Duodenal mucosa (tissue), 2 donors: ENCODE measurements at regions not wholly inside any gene's neighbourhood (a gene's known extent, or its start where the extent isn't known, plus 50 kb on each side); places are given as distances from the start of the nearest gene placed in this dataset.
"Not testable (repeated sequence)": the region's sequence is repeated elsewhere in the genome, so short reads cannot be mapped to it uniquely, and the experiment has no call there.

Experiments
- H3K27ac ChIP-seq: one replicate; pipeline ENCODE4 v1.7.0; 2013; ENCODE audit warnings: low read depth, low read length
- H3K27me3 ChIP-seq, 2 donors: one replicate each; pipeline ENCODE4 v1.7.0; 2013; ENCODE audit warnings: low read length in 2 of 2, control low read depth in 1 of 2; ENCODE audit not compliant: insufficient read depth in 2 of 2, control insufficient read depth in 1 of 2
- H3K36me3 ChIP-seq, 2 donors: one replicate each; pipeline ENCODE4 v1.7.0; 2013; ENCODE audit warnings: low read length in 2 of 2, control low read depth in 1 of 2; ENCODE audit not compliant: insufficient read depth in 2 of 2, control insufficient read depth in 1 of 2
- H3K4me1 ChIP-seq, 2 donors: one replicate each; pipeline ENCODE4 v1.7.0; 2013; ENCODE audit warnings: low read length in 2 of 2, control low read depth in 1 of 2; ENCODE audit not compliant: insufficient read depth in 2 of 2, control insufficient read depth in 1 of 2
- H3K4me3 ChIP-seq, 2 donors: one replicate each; pipeline ENCODE4 v1.7.0; 2013; ENCODE audit warnings: low read length in 2 of 2, low read depth in 1 of 2
- H3K9ac ChIP-seq, 2 donors: one replicate each; pipeline ENCODE4 v1.7.0; 2013; ENCODE audit warnings: low read length in 2 of 2, low read depth in 1 of 2
- H3K9me3 ChIP-seq, 2 donors: one replicate each; pipeline ENCODE4 v1.7.0; 2013; ENCODE audit warnings: low read length in 2 of 2, control low read depth in 1 of 2; ENCODE audit not compliant: control insufficient read depth in 1 of 2

DNA sequence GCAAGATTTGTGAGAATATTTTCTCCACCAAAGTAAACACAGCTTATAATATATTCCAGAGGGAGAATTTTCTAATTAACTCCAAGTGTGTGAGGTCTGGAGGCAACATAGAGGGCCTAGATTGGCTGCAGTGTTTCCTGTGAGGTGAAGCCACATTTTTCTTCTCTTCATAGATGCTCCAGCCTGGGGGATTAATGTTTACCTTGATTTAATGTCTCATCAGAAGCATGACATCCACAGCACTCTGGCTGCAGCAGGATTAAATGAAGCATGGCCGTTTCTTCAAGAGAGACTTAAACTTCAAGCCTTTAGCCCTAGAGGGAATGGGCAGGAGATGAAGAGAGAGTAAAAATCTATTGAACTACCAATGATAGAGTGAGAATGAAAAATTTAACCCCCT is 137.9 kb upstream of the ZBTB20 start:
- Histone ChIP-seq H3K4me3 (no peak overlapping the region), H3K27ac (no peak overlapping the region), H3K9ac (no peak overlapping the region), H3K36me3 (no peaks in the 10 kb centered on the region), H3K27me3 (no peaks in the 10 kb centered on the region), H3K4me1 (no peaks in the 10 kb centered on the region), H3K9me3 (no peaks in the 10 kb centered on the region)

DNA sequence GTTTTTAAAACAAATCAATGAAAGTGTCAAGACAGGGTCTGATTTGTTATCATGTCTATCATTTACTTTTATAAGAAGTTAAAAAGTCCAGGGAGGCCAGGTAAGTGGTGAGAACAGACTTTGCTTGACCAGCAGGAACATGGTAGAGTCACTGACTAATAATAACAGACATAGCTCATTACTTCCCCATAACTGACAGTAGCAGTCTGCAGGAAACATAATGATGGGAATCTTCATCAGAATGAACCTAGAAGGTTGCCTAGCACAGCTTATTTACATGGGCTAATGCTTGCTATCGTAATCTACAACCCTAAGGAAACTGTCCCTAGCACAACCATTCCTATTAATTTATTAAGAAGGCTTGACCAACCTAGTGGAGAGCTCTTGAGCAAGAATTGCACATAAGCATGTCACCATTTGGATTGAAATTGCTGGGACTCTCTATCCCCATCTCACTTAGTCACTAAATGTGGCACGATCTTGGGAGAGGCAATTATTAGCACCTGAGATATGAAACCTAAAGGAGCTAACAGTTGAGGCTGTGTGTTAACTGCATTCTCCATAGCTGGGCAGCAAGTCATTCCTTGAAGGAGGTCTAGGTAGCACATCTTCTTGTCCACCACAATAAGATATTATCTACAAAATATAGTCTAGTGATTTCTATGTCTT is 139.6 kb upstream of the ZBTB20 start:
- Histone ChIP-seq H3K27ac (no peak overlapping the region), H3K9ac (no peak overlapping the region), H3K9me3 (no peaks in the 10 kb centered on the region), H3K27me3 (no peaks in the 10 kb centered on the region), H3K4me1 (no peaks in the 10 kb centered on the region), H3K36me3 (no peaks in the 10 kb centered on the region), H3K4me3 (no peak overlapping the region)

DNA sequence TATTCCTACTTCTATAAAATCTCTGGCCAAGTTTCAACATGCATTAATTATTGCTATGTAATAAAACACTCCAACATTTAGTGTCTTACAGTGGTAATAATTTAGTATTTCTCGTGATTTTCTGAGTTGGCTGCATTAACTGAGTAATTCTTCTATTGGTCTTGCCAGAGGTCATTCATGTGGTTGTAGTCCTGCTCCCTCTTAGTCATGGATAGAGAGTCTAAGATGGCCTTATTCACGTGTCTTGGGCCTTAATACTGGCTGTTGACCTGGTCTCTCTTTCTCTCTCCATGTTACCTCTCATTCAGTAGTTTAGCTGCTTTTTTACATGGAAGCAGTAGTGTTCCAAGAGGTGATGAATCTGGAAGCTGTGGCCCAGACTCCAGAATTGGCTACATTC is 140.1 kb upstream of the ZBTB20 start:
- H3K27me3 ChIP-seq = no peaks in the 10 kb centered on the region
- H3K4me1 ChIP-seq = no peaks in the 10 kb centered on the region
- H3K4me3 ChIP-seq = no peak overlapping the region
- no peak overlapping the region for H3K9ac ChIP-seq
- H3K9me3 ChIP-seq = no peaks in the 10 kb centered on the region
- H3K36me3 ChIP-seq = no peaks in the 10 kb centered on the region
- no peak overlapping the region for H3K27ac ChIP-seq

DNA sequence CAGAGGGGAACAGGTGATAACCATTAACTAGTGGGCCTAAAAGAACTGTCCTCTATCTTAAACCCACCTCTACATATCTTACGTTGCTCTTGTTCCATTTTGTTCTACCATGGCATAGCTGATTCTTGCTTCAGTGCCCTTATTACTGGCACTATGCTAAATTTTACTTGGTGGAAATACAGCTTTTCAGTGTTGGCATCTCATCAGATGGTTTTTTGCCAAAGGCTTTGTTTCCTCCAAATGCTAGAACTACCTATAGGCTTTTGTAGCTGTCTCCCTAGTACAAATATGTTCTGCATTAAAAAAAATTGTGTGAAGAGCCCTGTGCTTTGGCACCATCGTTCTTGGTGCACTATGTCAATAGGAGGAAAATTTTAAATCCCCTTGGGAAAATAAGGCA is 145.0 kb upstream of the ZBTB20 start:
- Histone ChIP-seq H3K9ac (no peak overlapping the region), H3K27me3 (no peaks in the 10 kb centered on the region), H3K4me1 (no peaks in the 10 kb centered on the region), H3K4me3 (no peak overlapping the region), H3K36me3 (no peaks in the 10 kb centered on the region), H3K27ac (no peak overlapping the region), H3K9me3 (no peaks in the 10 kb centered on the region)

DNA sequence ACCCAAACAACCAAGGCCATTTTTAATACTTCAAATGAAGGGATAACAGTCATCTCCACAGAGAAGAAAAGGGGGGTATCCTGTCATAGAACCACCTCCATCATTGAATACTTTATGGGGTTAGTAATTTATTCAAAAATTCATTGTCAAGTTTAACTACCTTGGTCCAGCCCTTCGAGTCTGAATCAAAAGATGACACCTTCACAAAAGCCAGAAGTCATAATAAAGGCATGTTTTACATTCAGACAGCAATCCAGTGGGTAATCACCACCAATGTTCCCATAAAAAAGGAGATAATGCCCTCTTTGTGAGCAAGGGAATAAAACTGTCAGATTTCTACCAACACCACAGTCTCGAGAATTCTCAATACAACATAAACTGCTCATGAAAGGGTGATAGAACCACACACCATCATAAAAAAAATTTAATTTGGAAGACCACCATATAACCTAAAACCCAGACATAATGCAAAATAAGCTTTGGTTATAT is 145.6 kb upstream of the ZBTB20 start:
- Histone ChIP-seq H3K36me3 (no peaks in the 10 kb centered on the region), H3K4me1 (no peaks in the 10 kb centered on the region), H3K27me3 (no peaks in the 10 kb centered on the region), H3K4me3 (no peak overlapping the region), H3K9ac (no peak overlapping the region), H3K27ac (no peak overlapping the region), H3K9me3 (no peaks in the 10 kb centered on the region)

DNA sequence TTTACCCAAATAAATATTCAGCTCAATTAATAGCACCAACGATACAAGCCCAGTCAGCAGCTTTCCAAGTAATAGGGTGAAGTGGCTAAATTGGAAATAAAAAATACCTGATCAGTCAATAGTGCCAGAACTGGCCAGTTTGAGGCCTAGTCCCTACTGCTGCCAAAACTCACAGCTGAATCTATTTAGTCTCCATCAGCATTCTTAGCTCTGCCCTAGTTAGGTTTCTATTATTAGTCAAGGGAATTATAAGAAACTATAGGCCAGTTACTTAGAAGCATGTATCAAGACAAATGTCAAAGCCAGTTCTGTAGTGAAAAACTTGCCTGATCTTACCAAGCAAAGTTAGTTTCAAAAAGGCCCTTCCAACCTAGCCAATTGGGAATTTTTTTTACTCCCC is 146.2 kb upstream of the ZBTB20 start:
- H3K36me3 ChIP-seq = no peaks in the 10 kb centered on the region
- no peak overlapping the region for H3K27ac ChIP-seq
- no peaks in the 10 kb centered on the region for H3K4me1 ChIP-seq
- H3K27me3 ChIP-seq = no peaks in the 10 kb centered on the region
- no peaks in the 10 kb centered on the region for H3K9me3 ChIP-seq
- no peak overlapping the region for H3K9ac ChIP-seq
- no peak overlapping the region for H3K4me3 ChIP-seq

DNA sequence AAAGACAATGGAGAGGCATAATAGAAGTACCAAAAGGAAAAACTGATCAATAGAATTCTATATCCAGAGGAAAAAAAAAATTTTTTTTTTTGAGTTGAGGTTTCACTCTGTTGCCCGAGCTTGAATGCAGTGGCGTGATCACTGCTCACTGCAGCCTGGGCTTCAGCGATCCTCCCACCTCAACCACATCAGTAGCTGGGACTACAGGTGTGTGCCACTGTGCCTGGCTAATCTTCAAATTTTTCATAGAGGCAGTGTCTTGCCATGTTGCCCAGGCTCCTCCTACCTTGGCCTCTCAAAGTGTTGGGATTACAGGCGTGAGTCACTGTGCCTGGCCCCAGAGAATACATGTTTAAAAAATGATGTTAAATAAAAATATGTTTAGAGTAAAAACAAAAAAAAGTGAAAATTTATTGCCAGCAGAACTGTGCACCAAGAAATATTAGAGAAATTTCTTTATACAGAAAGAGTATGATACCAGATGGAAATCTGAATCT is 154.3 kb upstream of the ZBTB20 start:
- H3K27ac ChIP-seq = no peak overlapping the region

DNA sequence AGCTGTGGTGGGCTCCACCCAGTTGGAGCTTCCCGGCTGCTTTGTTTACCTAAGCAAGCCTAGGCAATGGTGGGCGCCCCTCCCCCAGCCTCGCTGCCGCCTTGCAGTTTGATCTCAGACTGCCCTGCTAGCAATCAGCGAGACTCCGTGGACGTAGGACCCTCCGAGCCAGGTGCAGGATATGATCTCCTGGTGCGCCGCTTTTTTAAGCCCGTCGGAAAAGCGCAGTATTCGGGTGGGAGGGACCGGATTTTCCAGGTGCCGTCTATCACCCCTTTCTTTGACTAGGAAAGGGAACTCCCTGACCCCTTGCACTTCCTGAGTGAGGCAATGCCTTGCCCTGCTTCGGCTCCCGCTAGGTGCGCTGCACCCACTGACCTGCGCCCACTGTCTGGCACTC is 170.9 kb upstream of the ZBTB20 start:
- not testable (repeated sequence) for H3K27ac ChIP-seq, H3K9ac ChIP-seq, H3K36me3 ChIP-seq, H3K4me1 ChIP-seq, H3K27me3 ChIP-seq, H3K9me3 ChIP-seq, H3K4me3 ChIP-seq

More for the DNA sequence above, 154.3 kb upstream of the ZBTB20 start:
- no peaks in the 10 kb centered on the region for H3K4me1 ChIP-seq
- no peaks in the 10 kb centered on the region for H3K9me3 ChIP-seq
- no peaks in the 10 kb centered on the region for H3K27me3 ChIP-seq
- no peaks in the 10 kb centered on the region for H3K36me3 ChIP-seq
- no peak overlapping the region for H3K9ac ChIP-seq
- no peak overlapping the region for H3K4me3 ChIP-seq

DNA sequence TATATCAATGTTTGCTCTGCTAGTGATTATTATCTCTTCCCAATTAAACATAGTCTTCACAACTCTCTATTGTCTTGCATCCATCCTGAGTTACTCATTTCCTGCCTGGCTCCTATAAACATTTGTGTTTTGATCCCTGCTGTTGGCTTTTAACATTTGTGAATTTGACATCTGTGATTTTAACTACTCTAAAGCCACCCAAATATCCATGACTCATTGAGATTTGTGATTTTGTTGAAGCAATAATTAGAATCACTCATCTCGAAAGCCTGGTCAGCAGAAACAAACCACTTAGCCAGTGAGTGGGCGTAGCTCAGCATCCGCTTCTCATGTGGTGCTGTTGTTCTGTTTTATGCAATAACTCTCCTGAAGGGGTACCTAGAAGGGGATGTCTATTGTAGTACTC is 174.3 kb upstream of the ZBTB20 start:
- Histone ChIP-seq H3K27ac (no peak overlapping the region), H3K9ac (no peak overlapping the region), H3K36me3 (no peaks in the 10 kb centered on the region), H3K4me1 (no peaks in the 10 kb centered on the region), H3K9me3 (no peaks in the 10 kb centered on the region), H3K27me3 (no peaks in the 10 kb centered on the region), H3K4me3 (no peak overlapping the region)

DNA sequence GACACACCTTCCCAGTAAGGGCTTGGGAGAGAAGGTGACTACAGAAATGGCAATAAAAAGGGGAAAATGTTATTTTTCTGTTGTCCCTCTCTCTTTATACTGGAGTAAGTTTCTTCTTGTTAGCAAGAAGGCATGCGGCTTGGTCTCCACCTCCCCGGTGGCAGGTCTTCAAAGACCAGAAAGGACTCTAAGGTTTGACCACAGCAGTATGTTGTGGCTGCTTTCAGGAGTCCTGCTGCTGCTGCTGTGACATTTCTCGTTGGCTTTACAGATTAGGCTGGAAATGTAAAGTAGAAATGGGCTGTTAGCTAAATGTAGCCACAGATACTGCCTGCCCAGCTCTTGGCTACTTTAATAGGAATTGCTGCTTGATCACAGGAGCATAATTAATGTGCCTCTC is 175.8 kb upstream of the ZBTB20 start:
- H3K9me3 ChIP-seq = no peaks in the 10 kb centered on the region
- H3K27ac ChIP-seq = no peak overlapping the region

More for the DNA sequence above, 175.8 kb upstream of the ZBTB20 start:
- Histone ChIP-seq H3K4me1 (no peaks in the 10 kb centered on the region), H3K36me3 (no peaks in the 10 kb centered on the region), H3K9ac (no peak overlapping the region), H3K27me3 (no peaks in the 10 kb centered on the region), H3K4me3 (no peak overlapping the region)
